AG04449 (cell line): ENCODE measurements at regions not wholly inside any gene's neighbourhood (a gene's known extent, or its start where the extent isn't known, plus 50 kb on each side); places are given as distances from the start of the nearest gene placed in this dataset.

Experiments
- CTCF ChIA-PET: fragments of 350-600 bp; formaldehyde crosslinking; extraction: SDS; loops from one replicate; lab custom pipeline; 2021; ENCODE audit warnings: antibody characterized with exemption; lab: Yijun Ruan, JAX
- POLR2A ChIA-PET: fragments of 400-600, 350-600 bp; formaldehyde crosslinking; extraction: SDS; loops from one replicate; lab custom pipeline; 2020; ENCODE audit warnings: antibody characterized with exemption, inconsistent platforms; lab: Yijun Ruan, JAX
- DNase-seq: peaks from one replicate; pipeline ENCODE4 v3.0.0-alpha.2; 2010; ENCODE audit warnings: low read depth, low spot score
- H3K4me3 ChIP-seq: 2 replicates; pipeline ENCODE4 v1.5.1; 2011; ENCODE audit warnings: low read depth, mild to moderate bottlenecking, control low read depth, low read length
- TF ChIP-seq, protein P1 (sequence below): IDR thresholded peaks from one replicate; pipeline ENCODE4 v1.5.1; 2011; ENCODE audit warnings: mild to moderate bottlenecking, moderate library complexity, low read length, control low read depth, inconsistent platforms; ENCODE audit not compliant: insufficient read depth; ENCODE audit errors: missing control alignments

DNA sequence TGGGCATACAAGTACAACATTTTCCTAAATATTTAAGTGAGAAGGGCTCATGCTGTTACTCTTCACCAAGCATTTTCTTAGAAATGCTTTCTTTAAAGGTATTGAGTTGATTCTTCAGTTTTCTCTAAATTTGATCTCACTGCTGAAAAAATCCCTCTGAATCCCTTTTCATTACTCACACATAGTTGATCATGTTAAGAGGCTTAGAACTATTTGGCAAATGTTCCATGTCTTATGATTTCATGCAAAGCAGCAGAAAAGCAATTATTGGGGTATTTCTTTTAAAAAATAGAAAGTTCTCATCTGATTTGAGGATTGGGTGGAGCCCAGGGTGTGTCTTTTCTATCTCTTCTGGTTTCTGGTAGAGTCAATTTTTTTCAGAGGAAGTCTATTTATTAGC, 1079.8 kb upstream of the ZEB2 start:
- CTCF ChIA-PET: no interaction called here
- no peak for DNase-seq
- POLR2A ChIA-PET: no interaction called here
- TF ChIP-seq, protein P1, sequence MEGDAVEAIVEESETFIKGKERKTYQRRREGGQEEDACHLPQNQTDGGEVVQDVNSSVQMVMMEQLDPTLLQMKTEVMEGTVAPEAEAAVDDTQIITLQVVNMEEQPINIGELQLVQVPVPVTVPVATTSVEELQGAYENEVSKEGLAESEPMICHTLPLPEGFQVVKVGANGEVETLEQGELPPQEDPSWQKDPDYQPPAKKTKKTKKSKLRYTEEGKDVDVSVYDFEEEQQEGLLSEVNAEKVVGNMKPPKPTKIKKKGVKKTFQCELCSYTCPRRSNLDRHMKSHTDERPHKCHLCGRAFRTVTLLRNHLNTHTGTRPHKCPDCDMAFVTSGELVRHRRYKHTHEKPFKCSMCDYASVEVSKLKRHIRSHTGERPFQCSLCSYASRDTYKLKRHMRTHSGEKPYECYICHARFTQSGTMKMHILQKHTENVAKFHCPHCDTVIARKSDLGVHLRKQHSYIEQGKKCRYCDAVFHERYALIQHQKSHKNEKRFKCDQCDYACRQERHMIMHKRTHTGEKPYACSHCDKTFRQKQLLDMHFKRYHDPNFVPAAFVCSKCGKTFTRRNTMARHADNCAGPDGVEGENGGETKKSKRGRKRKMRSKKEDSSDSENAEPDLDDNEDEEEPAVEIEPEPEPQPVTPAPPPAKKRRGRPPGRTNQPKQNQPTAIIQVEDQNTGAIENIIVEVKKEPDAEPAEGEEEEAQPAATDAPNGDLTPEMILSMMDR: no peak
- no peak overlapping the region for H3K4me3 ChIP-seq

DNA sequence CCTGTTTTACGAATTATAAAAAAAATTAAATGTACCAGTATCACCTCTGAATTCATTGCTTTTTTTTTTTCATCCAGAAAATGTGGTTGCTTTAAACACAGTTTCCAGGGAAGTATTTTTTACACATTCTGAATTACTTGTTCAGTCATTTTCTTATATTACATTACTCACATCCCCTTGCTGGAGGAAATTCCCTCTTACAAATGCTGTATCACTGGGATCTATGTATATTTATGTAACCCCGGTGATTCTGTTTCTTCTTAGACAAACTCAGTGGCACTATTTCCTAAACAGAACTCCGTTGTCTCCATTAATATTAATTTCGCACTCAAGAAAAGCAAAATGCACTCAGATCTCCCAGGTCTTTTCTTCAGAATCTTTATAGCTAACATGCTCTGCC, 1078.5 kb upstream of the ZEB2 start:
- no peak for DNase-seq
- ChIA-PET POLR2A (interaction anchor here (0.5 kb wide), 1 partner anchor 20 kb away, joined by 3 read pairs; no protein-coding TSS in a partner anchor), CTCF (no interaction called here)
- H3K4me3 ChIP-seq: no peak overlapping the region
- TF ChIP-seq, protein P1: no peak

DNA sequence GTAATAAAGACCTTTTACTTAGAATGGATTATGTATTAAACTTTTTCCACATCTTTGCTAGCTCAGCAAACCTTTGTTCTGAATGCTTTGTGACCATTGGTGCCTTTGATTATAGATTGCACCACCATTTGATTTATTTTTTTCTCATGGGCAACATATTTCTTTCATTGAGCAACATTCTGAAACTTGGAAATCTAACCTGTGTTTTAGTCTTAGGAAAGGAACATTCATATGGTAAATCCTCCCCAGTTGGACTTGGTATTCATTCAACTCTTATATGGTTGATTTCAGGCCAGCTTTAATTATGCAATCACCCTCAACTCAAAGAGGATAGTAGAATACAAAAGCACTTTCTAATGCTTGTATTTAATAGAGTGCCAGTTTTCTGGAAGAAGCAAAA, 1077.9 kb upstream of the ZEB2 start:
- TF ChIP-seq, protein P1: no peak
- POLR2A ChIA-PET: no interaction called here
- CTCF ChIA-PET: no interaction called here
- DNase-seq: no peak
- no peak overlapping the region for H3K4me3 ChIP-seq

DNA sequence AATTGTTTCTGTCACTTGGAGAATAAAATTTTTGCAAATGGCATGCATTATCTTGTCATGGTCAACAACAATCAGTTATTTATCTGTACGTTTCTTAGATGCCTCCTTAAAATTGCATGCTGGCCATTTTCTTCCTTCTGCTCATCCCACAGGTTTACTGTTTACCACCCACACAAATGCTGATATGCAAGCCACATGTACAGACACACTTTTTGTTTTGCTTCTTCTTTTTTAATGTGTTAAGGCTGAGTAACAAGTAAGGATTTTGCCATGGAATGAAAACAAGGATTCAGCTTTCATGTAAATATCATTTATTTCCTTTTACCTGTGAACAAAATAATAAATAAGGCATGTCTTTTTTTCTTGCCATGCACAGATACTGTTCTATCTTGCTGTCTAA, 1077.1 kb upstream of the ZEB2 start:
- DNase-seq: no peak
- ChIA-PET POLR2A (no interaction called here), CTCF (no interaction called here)
- H3K4me3 ChIP-seq: no peak overlapping the region
- TF ChIP-seq, protein P1: no peak

DNA sequence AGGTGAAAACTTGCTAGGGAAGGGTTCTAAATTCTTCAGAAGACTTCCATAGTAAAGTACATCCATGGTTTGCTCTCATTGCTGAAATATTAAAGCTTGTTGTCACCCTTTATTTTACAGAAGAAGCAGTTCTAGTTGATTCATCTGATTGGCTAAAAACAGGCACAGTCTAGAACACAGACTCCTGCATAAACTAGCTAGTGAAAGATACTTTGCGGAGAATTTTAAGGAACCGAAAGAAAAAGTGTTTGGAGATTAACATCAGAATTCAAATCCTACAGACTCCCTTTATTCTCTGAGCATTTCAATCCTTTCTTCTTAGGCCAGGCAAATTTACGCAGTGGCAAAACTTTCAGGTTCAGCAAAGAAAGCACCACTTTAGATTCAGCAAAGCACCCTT, 1076.5 kb upstream of the ZEB2 start:
- no peak for DNase-seq
- CTCF ChIA-PET: no interaction called here
- no peak overlapping the region for H3K4me3 ChIP-seq
- POLR2A ChIA-PET: no interaction called here
- TF ChIP-seq, protein P1: no peak

DNA sequence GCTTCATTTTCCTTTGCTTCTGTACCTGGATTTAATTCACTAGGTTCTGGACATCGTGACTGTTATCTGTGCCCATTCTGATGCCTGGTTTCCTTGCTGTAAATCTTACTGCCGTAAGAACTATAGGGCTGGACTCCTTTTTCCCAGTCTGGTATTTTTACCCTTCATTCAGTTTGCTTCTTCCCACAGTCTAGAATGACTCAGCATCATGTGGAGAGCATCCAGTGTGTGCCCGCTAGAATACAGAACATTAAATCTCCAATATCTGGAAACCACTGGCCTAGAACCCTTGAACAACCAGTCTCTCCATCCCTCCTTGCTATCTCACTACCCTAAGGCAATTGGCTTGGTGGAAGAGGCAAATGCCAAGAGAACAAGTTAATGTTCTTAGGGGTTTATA, 1075.4 kb upstream of the ZEB2 start:
- TF ChIP-seq, protein P1: no peak
- CTCF ChIA-PET: no interaction called here
- POLR2A ChIA-PET: no interaction called here
- DNase-seq: no peak
- no peak overlapping the region for H3K4me3 ChIP-seq
